ENCODE measurements at regions not wholly inside any gene's neighbourhood (a gene's known extent, or its start where the extent isn't known, plus 50 kb on each side); places are given as distances from the start of the nearest gene placed in this dataset.
"Not testable (repeated sequence)": the region's sequence is repeated elsewhere in the genome, so short reads cannot be mapped to it uniquely, and the experiment has no call there.

- DNase-seq: no peak
These were observed 288.5 kb upstream of the CNR1 start for GRCh38 chr6:88454658-88455057.

GRCh38 chr6:88449770-88450169, 283.6 kb upstream of the CNR1 start:
- no peak for DNase-seq

GRCh38 chr6:88445188-88445965, 279.2 kb upstream of the CNR1 start:
- no peak for DNase-seq

GRCh38 chr6:88443554-88443953, 277.4 kb upstream of the CNR1 start:
- no peak for DNase-seq

GRCh38 chr6:88442737-88443136, 276.6 kb upstream of the CNR1 start:
- DNase-seq: no peak

- DNase-seq: no peak
These were observed 275.2 kb upstream of the CNR1 start for GRCh38 chr6:88441346-88441745.

- DNase-seq: no peak
These were observed 261.9 kb upstream of the CNR1 start for GRCh38 chr6:88428068-88428467.

- DNase-seq: no peak
These were observed 259.9 kb upstream of the CNR1 start for GRCh38 chr6:88426005-88426404.

- no peak for DNase-seq
These were observed 256.7 kb upstream of the CNR1 start for GRCh38 chr6:88422831-88423230.

- DNase-seq: not testable (repeated sequence)
These were observed 254.9 kb upstream of the CNR1 start for GRCh38 chr6:88420967-88421488.

GRCh38 chr6:88418921-88419810, 253.0 kb upstream of the CNR1 start:
- not testable (repeated sequence) for DNase-seq

GRCh38 chr6:88417361-88417760, 251.2 kb upstream of the CNR1 start:
- DNase-seq: not testable (repeated sequence)

- no peak for DNase-seq
These were observed 247.3 kb upstream of the CNR1 start for GRCh38 chr6:88413459-88413858.

- DNase-seq: not testable (repeated sequence)
These were observed 242.2 kb upstream of the CNR1 start for GRCh38 chr6:88408355-88408754.

GRCh38 chr6:88406674-88407073, 240.5 kb upstream of the CNR1 start:
- DNase-seq: not testable (repeated sequence)

- no peak for DNase-seq
These were observed 237.3 kb upstream of the CNR1 start for GRCh38 chr6:88403486-88403885.

- DNase-seq: no peak
These were observed 236.8 kb upstream of the CNR1 start for GRCh38 chr6:88402909-88403308.

- DNase-seq: not testable (repeated sequence)
These were observed 224.9 kb upstream of the CNR1 start for GRCh38 chr6:88390998-88391397.

- DNase-seq: no peak
These were observed 222.4 kb upstream of the CNR1 start for GRCh38 chr6:88388589-88388988.

- DNase-seq: no peak
These were observed 220.0 kb upstream of the CNR1 start for GRCh38 chr6:88386167-88386566.

GRCh38 chr6:88383183-88383582, 217.0 kb upstream of the CNR1 start:
- DNase-seq: no peak

- DNase-seq: no peak
These were observed 215.1 kb upstream of the CNR1 start for GRCh38 chr6:88381289-88381642.

GRCh38 chr6:88380618-88381288, 214.6 kb upstream of the CNR1 start:
- DNase-seq: no peak

All from right hindlimb (tissue), 1 donor.